ENCODE measurements at regions not wholly inside any gene's neighbourhood (a gene's known extent, or its start where the extent isn't known, plus 50 kb on each side); places are given as distances from the start of the nearest gene placed in this dataset.

DNA sequence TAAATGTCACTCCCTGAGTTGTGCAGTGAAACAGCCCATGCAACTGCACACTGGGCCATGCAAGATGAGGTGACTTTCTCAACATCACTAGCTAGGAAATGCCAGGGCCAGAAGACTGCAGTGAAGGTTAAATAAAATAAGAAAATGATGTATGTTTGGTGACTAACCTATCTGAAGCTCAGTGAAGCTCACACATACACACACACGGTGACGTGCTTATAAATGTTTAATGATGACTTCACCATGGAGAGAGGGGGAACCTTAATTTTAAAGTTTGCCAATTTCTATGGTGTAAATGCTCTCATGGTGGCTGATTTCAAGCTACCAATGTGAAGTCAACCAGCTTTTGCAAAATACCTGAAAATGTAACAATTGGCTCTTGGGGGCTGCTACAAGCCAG is 166.4 kb downstream of the MAF start:
- TF ChIP-seq, protein P1, sequence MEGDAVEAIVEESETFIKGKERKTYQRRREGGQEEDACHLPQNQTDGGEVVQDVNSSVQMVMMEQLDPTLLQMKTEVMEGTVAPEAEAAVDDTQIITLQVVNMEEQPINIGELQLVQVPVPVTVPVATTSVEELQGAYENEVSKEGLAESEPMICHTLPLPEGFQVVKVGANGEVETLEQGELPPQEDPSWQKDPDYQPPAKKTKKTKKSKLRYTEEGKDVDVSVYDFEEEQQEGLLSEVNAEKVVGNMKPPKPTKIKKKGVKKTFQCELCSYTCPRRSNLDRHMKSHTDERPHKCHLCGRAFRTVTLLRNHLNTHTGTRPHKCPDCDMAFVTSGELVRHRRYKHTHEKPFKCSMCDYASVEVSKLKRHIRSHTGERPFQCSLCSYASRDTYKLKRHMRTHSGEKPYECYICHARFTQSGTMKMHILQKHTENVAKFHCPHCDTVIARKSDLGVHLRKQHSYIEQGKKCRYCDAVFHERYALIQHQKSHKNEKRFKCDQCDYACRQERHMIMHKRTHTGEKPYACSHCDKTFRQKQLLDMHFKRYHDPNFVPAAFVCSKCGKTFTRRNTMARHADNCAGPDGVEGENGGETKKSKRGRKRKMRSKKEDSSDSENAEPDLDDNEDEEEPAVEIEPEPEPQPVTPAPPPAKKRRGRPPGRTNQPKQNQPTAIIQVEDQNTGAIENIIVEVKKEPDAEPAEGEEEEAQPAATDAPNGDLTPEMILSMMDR (IDR thresholded peaks at IDR 0.05): no peak
- TF ChIP-seq POLR2A (IDR thresholded peaks at IDR 0.05): no peak

All from esophagus squamous epithelium (tissue), 4 donors.